ENCODE measurements at regions not wholly inside any gene's neighbourhood (a gene's known extent, or its start where the extent isn't known, plus 50 kb on each side); places are given as distances from the start of the nearest gene placed in this dataset.

DNA sequence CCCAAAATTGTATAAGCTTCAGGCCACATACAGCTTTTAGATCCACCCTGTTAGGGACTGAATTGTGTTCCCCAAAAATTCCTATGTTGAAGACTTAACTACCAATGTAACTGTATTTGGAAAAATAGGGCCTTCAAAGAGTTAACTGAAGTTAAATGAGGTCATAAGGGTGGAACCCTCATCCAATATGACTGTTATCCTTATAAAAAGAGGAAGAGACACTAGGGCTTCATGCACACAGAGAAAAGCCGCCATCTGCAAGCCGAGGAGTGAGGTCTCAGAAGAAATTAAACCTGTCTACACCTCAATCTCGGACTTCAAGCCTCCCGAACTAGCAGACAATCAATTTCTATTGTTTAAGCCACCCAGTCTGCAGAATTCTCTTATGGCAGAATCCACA lies 317.9 kb upstream of the NFE2L3 start:
- Histone ChIP-seq H3K4me3 (no peak overlapping the region), H3K9me3 (ENCODE audit: insufficient read depth, low read depth) (no peaks in the 10 kb centered on the region), H3F3A (ENCODE audit: insufficient read depth, low read depth) (no peaks in the 10 kb centered on the region), H3K4me1 (replicated peaks; ENCODE audit: insufficient read depth) (no peaks in the 10 kb centered on the region), H3K9me2 (ENCODE audit: insufficient read depth) (no peaks in the 10 kb centered on the region), H3K36me3 (ENCODE audit: low read depth) (no peaks in the 10 kb centered on the region), H3K4me2 (no peak overlapping the region), H4K20me1 (ENCODE audit: insufficient read depth) (no peaks in the 10 kb centered on the region), H3K27me3 (ENCODE audit: insufficient read depth, low read depth) (peaks cover 46% of the 10 kb centered on the region), H2AFZ (no peak overlapping the region), H3K27ac (no peak overlapping the region), H3K79me2 (ENCODE audit: low read depth) (no peaks in the 10 kb centered on the region)
- no peak for TF ChIP-seq EZH2 (IDR thresholded peaks at IDR 0.05; ENCODE audit: low read depth)
- TF ChIP-seq, protein P1, sequence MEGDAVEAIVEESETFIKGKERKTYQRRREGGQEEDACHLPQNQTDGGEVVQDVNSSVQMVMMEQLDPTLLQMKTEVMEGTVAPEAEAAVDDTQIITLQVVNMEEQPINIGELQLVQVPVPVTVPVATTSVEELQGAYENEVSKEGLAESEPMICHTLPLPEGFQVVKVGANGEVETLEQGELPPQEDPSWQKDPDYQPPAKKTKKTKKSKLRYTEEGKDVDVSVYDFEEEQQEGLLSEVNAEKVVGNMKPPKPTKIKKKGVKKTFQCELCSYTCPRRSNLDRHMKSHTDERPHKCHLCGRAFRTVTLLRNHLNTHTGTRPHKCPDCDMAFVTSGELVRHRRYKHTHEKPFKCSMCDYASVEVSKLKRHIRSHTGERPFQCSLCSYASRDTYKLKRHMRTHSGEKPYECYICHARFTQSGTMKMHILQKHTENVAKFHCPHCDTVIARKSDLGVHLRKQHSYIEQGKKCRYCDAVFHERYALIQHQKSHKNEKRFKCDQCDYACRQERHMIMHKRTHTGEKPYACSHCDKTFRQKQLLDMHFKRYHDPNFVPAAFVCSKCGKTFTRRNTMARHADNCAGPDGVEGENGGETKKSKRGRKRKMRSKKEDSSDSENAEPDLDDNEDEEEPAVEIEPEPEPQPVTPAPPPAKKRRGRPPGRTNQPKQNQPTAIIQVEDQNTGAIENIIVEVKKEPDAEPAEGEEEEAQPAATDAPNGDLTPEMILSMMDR (conservative IDR thresholded peaks at IDR 0.05) = no peak
- DNase-seq = no peak
- intact Hi-C loops (cut with micrococcal nuclease; ENCODE audit: unreplicated experiment) = no loop called here
- CTCF ChIA-PET = no interaction called here
- BruUV-seq (replicated peaks) = no TSS peak
- POLR2A ChIA-PET (ENCODE audit: unreplicated experiment) = no interaction called here

DNA sequence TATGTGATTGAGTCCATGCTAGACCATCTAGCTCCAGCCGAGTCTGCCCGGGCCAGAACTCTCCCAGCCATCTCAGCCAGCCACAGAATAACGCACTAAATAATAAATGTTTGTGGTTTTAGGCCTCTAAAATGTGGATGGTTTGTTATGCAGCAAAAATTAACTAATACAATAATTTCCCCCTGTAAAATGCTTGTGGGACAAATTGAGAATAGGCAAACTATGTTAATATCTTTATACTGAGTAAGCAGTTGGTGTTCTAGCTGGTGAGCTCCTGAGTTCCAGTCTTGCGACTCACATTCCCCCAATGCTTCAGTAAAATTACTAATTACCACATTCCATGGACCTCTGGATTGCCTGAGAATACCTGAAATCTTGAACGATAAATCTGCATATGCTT lies 316.8 kb upstream of the NFE2L3 start:
- DNase-seq = no peak
- H3K27ac ChIP-seq = no peak overlapping the region
- ChIA-PET CTCF (no interaction called here), POLR2A (ENCODE audit: unreplicated experiment) (no interaction called here)
- BruUV-seq (replicated peaks) = no TSS peak
- no peak overlapping the region for H2AFZ ChIP-seq
- H4K20me1 ChIP-seq (ENCODE audit: insufficient read depth) = no peaks in the 10 kb centered on the region
- no peaks in the 10 kb centered on the region for H3K9me2 ChIP-seq (ENCODE audit: insufficient read depth)
- no peaks in the 10 kb centered on the region for H3K4me1 ChIP-seq (replicated peaks; ENCODE audit: insufficient read depth)
- no peaks in the 10 kb centered on the region for H3K79me2 ChIP-seq (ENCODE audit: low read depth)
- H3K9me3 ChIP-seq (ENCODE audit: insufficient read depth, low read depth) = no peaks in the 10 kb centered on the region
- no peak overlapping the region for H3K4me3 ChIP-seq
- H3K36me3 ChIP-seq (ENCODE audit: low read depth) = no peaks in the 10 kb centered on the region
- no peaks in the 10 kb centered on the region; the same call in 1 of the 2 replicates for H3F3A ChIP-seq (ENCODE audit: insufficient read depth, low read depth)
- no peak overlapping the region for H3K4me2 ChIP-seq
- peaks cover 37% of the 10 kb centered on the region for H3K27me3 ChIP-seq (ENCODE audit: insufficient read depth, low read depth)
- TF ChIP-seq, protein P1 (conservative IDR thresholded peaks at IDR 0.05) = no peak
- no peak for TF ChIP-seq EZH2 (IDR thresholded peaks at IDR 0.05; ENCODE audit: low read depth)
- intact Hi-C loops (cut with micrococcal nuclease; ENCODE audit: unreplicated experiment) = no loop called here

DNA sequence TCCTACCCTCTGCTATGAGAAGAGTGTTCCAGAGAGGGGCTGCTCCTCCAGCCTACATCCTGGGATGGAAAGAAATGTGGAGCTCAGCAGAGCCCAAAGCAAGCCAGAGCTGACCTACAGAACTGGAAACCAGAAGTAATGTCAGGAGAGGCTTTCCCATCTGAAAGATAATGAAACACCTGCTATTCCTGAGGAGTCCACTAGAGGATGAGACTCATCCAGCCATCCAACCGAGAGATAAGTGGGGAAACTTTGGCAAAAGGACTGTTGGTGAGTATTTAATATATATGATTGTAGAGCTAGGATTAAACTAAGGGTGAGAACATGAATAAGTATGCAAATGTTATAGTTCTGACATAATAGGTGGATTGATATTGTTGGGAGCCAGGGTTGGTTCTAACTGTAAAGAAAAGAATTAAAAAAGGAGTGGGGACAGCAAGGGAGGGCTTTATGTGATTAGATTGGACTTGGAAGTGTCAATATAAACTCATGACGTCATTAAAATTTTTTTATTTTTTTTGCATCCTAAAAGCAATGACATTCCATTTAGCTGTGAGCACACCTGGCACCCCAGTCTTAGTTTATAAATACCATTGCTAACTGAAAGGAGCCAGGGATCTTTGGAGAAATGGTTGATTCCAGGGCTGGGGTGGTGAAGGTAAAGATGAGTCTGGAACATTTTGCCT lies 312.8 kb upstream of the NFE2L3 start:
- no TSS peak for BruUV-seq (replicated peaks)
- Histone ChIP-seq H3K9me3 (ENCODE audit: insufficient read depth, low read depth) (no peaks in the 10 kb centered on the region), H3K4me3 (no peak overlapping the region), H3K79me2 (ENCODE audit: low read depth) (no peaks in the 10 kb centered on the region), H4K20me1 (ENCODE audit: insufficient read depth) (no peaks in the 10 kb centered on the region), H3K36me3 (ENCODE audit: low read depth) (no peaks in the 10 kb centered on the region), H2AFZ (no peak overlapping the region), H3K4me1 (replicated peaks; ENCODE audit: insufficient read depth) (no peaks in the 10 kb centered on the region), H3K27me3 (ENCODE audit: insufficient read depth, low read depth) (0 out of 2 replicates have a peak, but pooled peaks cover 10% of the 10 kb centered on the region), H3K27ac (no peak overlapping the region), H3K4me2 (no peak overlapping the region), H3K9me2 (ENCODE audit: insufficient read depth) (no peaks in the 10 kb centered on the region), H3F3A (ENCODE audit: insufficient read depth, low read depth) (no peaks in the 10 kb centered on the region; the same call in 1 of the 2 replicates)
- intact Hi-C loops (cut with micrococcal nuclease; ENCODE audit: unreplicated experiment) = no loop called here
- ChIA-PET CTCF (no interaction called here), POLR2A (ENCODE audit: unreplicated experiment) (no interaction called here)
- TF ChIP-seq, protein P1 (conservative IDR thresholded peaks at IDR 0.05) = peak; percentile 62
- no peak for TF ChIP-seq EZH2 (IDR thresholded peaks at IDR 0.05; ENCODE audit: low read depth)
- no peak for DNase-seq
